ENCODE measurements at regions not wholly inside any gene's neighbourhood (a gene's known extent, or its start where the extent isn't known, plus 50 kb on each side); places are given as distances from the start of the nearest gene placed in this dataset.

DNA sequence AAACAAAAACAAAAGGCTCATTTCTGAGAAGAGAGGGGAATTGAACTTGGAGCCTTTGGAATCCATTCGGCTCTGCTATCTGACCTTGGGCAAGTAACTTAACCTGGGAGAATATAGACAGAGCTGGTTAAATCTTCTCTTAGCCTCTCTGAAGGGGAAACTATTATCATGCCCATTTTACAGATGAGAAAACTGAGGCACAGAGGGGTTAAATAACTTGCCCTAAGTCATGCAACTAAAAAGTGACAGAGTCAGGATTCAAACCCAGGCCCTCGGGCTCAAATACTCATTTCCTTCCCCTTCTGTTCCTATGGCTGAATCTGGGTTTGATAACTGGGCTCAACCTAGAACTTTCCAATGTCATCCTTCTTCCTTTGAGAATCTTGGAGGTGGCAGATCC is 291.3 kb upstream of the MSX2 start:
- intact Hi-C loops (cut with micrococcal nuclease; ENCODE audit: unreplicated experiment) (no loop called here), in situ Hi-C loops (cut with MboI) (no loop called here)
- no peak overlapping the region for H3K4me2 ChIP-seq (ENCODE audit: control insufficient read depth, insufficient read depth)
- BruUV-seq (replicated peaks) = no TSS peak
- H3K36me3 ChIP-seq (ENCODE audit: control insufficient read depth in 2 of 2, insufficient read depth in 2 of 2, low read length in 1 of 2) = no peaks in the 10 kb centered on the region
- H3K4me1 ChIP-seq (ENCODE audit: control insufficient read depth, insufficient read depth, low read length) = no peaks in the 10 kb centered on the region
- WGBS (ENCODE audit: insufficient coverage, insufficient replicate concordance, low lambda C conversion rate, missing lambda C conversion rate) = 0% methylated on average over 2 of the region's 2 CpGs
- H3K79me2 ChIP-seq (ENCODE audit: control insufficient read depth, insufficient read depth, low read length) = no peaks in the 10 kb centered on the region
- H4K20me1 ChIP-seq (ENCODE audit: control insufficient read depth, insufficient read depth) = no peaks in the 10 kb centered on the region
- TF ChIP-seq GABPA (IDR thresholded peaks at IDR 0.05; ENCODE audit: low read depth) (no peak), IKZF2 (IDR thresholded peaks at IDR 0.05) (no peak), NFYA (IDR thresholded peaks at IDR 0.05; ENCODE audit: borderline replicate concordance, low read depth, low read length) (no peak), CHD1 (IDR thresholded peaks at IDR 0.05; ENCODE audit: low read depth, low read length) (no peak), POLR2AphosphoS5 (IDR thresholded peaks at IDR 0.05; ENCODE audit: low read length) (no peak), MTA3 (IDR thresholded peaks at IDR 0.05; ENCODE audit: borderline replicate concordance, low read length) (no peak), RCOR1 (conservative IDR thresholded peaks at IDR 0.05; ENCODE audit: low read depth, low read length) (no peak), KAT2A (conservative IDR thresholded peaks at IDR 0.05; ENCODE audit: control insufficient read depth, low read depth, low read length) (no peak)
- TF ChIP-seq, protein P1, sequence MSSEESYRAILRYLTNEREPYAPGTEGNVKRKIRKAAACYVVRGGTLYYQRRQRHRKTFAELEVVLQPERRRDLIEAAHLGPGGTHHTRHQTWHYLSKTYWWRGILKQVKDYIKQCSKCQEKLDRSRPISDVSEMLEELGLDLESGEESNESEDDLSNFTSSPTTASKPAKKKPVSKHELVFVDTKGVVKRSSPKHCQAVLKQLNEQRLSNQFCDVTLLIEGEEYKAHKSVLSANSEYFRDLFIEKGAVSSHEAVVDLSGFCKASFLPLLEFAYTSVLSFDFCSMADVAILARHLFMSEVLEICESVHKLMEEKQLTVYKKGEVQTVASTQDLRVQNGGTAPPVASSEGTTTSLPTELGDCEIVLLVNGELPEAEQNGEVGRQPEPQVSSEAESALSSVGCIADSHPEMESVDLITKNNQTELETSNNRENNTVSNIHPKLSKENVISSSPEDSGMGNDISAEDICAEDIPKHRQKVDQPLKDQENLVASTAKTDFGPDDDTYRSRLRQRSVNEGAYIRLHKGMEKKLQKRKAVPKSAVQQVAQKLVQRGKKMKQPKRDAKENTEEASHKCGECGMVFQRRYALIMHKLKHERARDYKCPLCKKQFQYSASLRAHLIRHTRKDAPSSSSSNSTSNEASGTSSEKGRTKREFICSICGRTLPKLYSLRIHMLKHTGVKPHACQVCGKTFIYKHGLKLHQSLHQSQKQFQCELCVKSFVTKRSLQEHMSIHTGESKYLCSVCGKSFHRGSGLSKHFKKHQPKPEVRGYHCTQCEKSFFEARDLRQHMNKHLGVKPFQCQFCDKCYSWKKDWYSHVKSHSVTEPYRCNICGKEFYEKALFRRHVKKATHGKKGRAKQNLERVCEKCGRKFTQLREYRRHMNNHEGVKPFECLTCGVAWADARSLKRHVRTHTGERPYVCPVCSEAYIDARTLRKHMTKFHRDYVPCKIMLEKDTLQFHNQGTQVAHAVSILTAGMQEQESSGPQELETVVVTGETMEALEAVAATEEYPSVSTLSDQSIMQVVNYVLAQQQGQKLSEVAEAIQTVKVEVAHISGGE (CRISPR knock-in tag; IDR thresholded peaks at IDR 0.05) = no peak
- TF ChIP-seq, protein P2, sequence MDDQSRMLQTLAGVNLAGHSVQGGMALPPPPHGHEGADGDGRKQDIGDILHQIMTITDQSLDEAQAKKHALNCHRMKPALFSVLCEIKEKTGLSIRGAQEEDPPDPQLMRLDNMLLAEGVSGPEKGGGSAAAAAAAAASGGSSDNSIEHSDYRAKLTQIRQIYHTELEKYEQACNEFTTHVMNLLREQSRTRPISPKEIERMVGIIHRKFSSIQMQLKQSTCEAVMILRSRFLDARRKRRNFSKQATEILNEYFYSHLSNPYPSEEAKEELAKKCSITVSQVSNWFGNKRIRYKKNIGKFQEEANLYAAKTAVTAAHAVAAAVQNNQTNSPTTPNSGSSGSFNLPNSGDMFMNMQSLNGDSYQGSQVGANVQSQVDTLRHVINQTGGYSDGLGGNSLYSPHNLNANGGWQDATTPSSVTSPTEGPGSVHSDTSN (IDR thresholded peaks at IDR 0.05; ENCODE audit: insufficient replicate concordance, low read depth, low read length) = no peak
- DNase-seq (ENCODE audit: low read depth, low spot score) (no peak), FAIRE-seq (no peak), ATAC-seq (no peak)
- ChIA-PET CTCF (no interaction called here), SMC1A (ENCODE audit: uncharacterized antibody, unreplicated experiment) (no interaction called here), RAD21 (ENCODE audit: unreplicated experiment) (no interaction called here), POLR2A (no interaction called here)
- no peak overlapping the region for H2AFZ ChIP-seq (ENCODE audit: control insufficient read depth, low read depth, low read length)
- no peak overlapping the region for H3K9ac ChIP-seq (ENCODE audit: control insufficient read depth, insufficient read depth, low read length)
- H3K27me3 ChIP-seq (replicated peaks in 1 of 2; ENCODE audit: control insufficient read depth in 2 of 2, insufficient read depth in 2 of 2, low read length in 1 of 2) = peaks cover 0 to 5% of the 10 kb centered on the region in 2 experiments; a peak in 2 of 4 replicates
- no peak overlapping the region for H3K4me3 ChIP-seq
- no peak overlapping the region for H3K27ac ChIP-seq (ENCODE audit: control insufficient read depth, insufficient read depth)
- no peaks in the 10 kb centered on the region for H3K9me3 ChIP-seq (replicated peaks; ENCODE audit: control insufficient read depth, insufficient read depth, low read length)

Data from GM12878 (cell line).